GM12878 (cell line): ENCODE measurements at regions not wholly inside any gene's neighbourhood (a gene's known extent, or its start where the extent isn't known, plus 50 kb on each side); places are given as distances from the start of the nearest gene placed in this dataset.

ENCODE experiments used
- ATAC-seq: fragments of 200-7000 bp; cut with Tn5 transposase; 3 replicates; pipeline ENCODE4 v1.9.1; 2020; ENCODE audit warnings: mild to moderate bottlenecking, moderate library complexity
- BruUV-seq: library from RNA; stranded (reverse); fragments of 400-500 nt; replicated peaks from 2 replicates; lab custom pipeline; 2021; lab: Mats Ljungman, UMichigan
- CTCF ChIA-PET: fragments of 300-600 bp; sonication (Branson Sonifier 250); formaldehyde crosslinking; extraction: SDS; loops from one replicate; lab custom pipeline; 2021; ENCODE audit warnings: inconsistent platforms; lab: Yijun Ruan, JAX
- POLR2A ChIA-PET: fragments of 350-600 bp; formaldehyde crosslinking; extraction: SDS; loops from one replicate; lab custom pipeline; 2021; ENCODE audit warnings: inconsistent platforms; lab: Charles Lee
- RAD21 ChIA-PET: fragments of 300-600 bp; sonication (Branson Sonifier 250); formaldehyde crosslinking; loops from one replicate; lab custom pipeline; 2023; ENCODE audit warnings: antibody characterized with exemption; ENCODE audit not compliant: unreplicated experiment; lab: Charles Lee
- SMC1A ChIA-PET: fragments of 300-600 bp; sonication (Branson Sonifier 250); formaldehyde crosslinking; loops from one replicate; lab custom pipeline; 2023; ENCODE audit not compliant: unreplicated experiment, uncharacterized antibody; lab: Charles Lee
- DNase-seq: peaks from one replicate; pipeline ENCODE4 v3.0.0-alpha.2; 2011; ENCODE audit warnings: low read depth, low spot score
- FAIRE-seq: peaks from 3 replicates; lab custom pipeline; 2011; peaks lifted over from hg19 to GRCh38; lab: Jason Lieb, UNC
- H2AFZ ChIP-seq: 2 replicates; pipeline ENCODE4 v1.6.0; 2011; ENCODE audit warnings: low read depth, low read length, control low read depth; ENCODE audit not compliant: control insufficient read depth
- H3K27ac ChIP-seq: 2 replicates; pipeline ENCODE4 v1.5.1; 2011; ENCODE audit warnings: control low read depth; ENCODE audit not compliant: control insufficient read depth, insufficient read depth
- H3K27me3 ChIP-seq, 2 experiments: replicated peaks in 1 of 2; 2 replicates each; pipeline versions ENCODE4 v1.6.0 to v1.6.1; 2011; ENCODE audit warnings: low read length in 1 of 2; ENCODE audit not compliant: control insufficient read depth in 2 of 2, insufficient read depth in 2 of 2
- H3K36me3 ChIP-seq, 2 experiments: 2 replicates each; pipeline ENCODE4 v1.5.1; 2011; ENCODE audit warnings: low read length in 1 of 2; ENCODE audit not compliant: control insufficient read depth in 2 of 2, insufficient read depth in 2 of 2
- H3K4me1 ChIP-seq: 2 replicates; pipeline ENCODE4 v1.6.1; 2011; ENCODE audit warnings: mild to moderate bottlenecking, low read length, moderate library complexity, mixed read lengths; ENCODE audit not compliant: control insufficient read depth, insufficient read depth
- H3K4me2 ChIP-seq: 2 replicates; pipeline ENCODE4 v1.6.0; 2011; ENCODE audit warnings: control low read depth; ENCODE audit not compliant: control insufficient read depth, insufficient read depth
- H3K4me3 ChIP-seq: fragments of 200-600 bp; sonication (generic); 2 replicates; pipeline ENCODE4 v1.5.1; 2016
- H3K79me2 ChIP-seq: 2 replicates; pipeline ENCODE4 v1.6.0; 2011; ENCODE audit warnings: low read length; ENCODE audit not compliant: control insufficient read depth, insufficient read depth
- H3K9ac ChIP-seq: 2 replicates; pipeline ENCODE4 v1.8.0; 2011; ENCODE audit warnings: low read length, control low read depth, mixed read lengths; ENCODE audit not compliant: control insufficient read depth, insufficient read depth
- H3K9me3 ChIP-seq: replicated peaks from 3 replicates; pipeline ENCODE4 v1.5.1; 2011; ENCODE audit warnings: mild to moderate bottlenecking, low read length; ENCODE audit not compliant: control insufficient read depth, insufficient read depth
- H4K20me1 ChIP-seq: 2 replicates; pipeline ENCODE4 v1.6.0; 2011; ENCODE audit not compliant: control insufficient read depth, insufficient read depth
- FOS ChIP-seq: IDR thresholded peaks from 3 replicates; pipeline ENCODE4 v1.6.1; 2011; ENCODE audit warnings: borderline replicate concordance; ENCODE audit not compliant: insufficient read length; ENCODE audit errors: extremely low read depth
- HDAC6 ChIP-seq: fragments of 200-600 bp; sonication (generic); IDR thresholded peaks from one replicate; pipeline ENCODE4 v1.8.0; 2017; ENCODE audit warnings: antibody characterized with exemption; ENCODE audit not compliant: unreplicated experiment
- HDGF ChIP-seq: fragments of 450-650 bp; IDR thresholded peaks from 2 replicates; pipeline ENCODE4 v1.6.1; 2016; ENCODE audit warnings: antibody characterized with exemption
- IRF3 ChIP-seq: fragments of 450-650 bp; IDR thresholded peaks from 2 replicates; pipeline ENCODE4 v1.6.1; 2014; ENCODE audit warnings: mild to moderate bottlenecking
- MYC ChIP-seq: IDR thresholded peaks from 2 replicates; pipeline ENCODE4 v1.6.1; 2011; ENCODE audit warnings: mild to moderate bottlenecking, low read length, moderate library complexity, inconsistent platforms; ENCODE audit not compliant: insufficient read depth, insufficient replicate concordance, insufficient read length, severe bottlenecking
- NR2F1 ChIP-seq: fragments of 450-650 bp; conservative IDR thresholded peaks from 2 replicates; pipeline ENCODE4 v1.6.1; 2017; ENCODE audit warnings: mild to moderate bottlenecking
- PBX3 ChIP-seq: IDR thresholded peaks from 2 replicates; pipeline ENCODE4 v1.6.1; 2011; ENCODE audit warnings: mild to moderate bottlenecking, low read depth, low read length, moderate library complexity; ENCODE audit not compliant: insufficient replicate concordance
- POLR2AphosphoS2 ChIP-seq: IDR thresholded peaks from 2 replicates; pipeline ENCODE4 v1.6.1; 2011; ENCODE audit warnings: low read depth, mild to moderate bottlenecking, low read length, improper control_type of control experiment, moderate library complexity
- RCOR1 ChIP-seq: conservative IDR thresholded peaks from 2 replicates; pipeline ENCODE4 v1.6.1; 2012; ENCODE audit warnings: low read depth, low read length, improper control_type of control experiment
- RELA ChIP-seq: fragments of 450-650 bp; IDR thresholded peaks from 2 replicates; pipeline ENCODE4 v1.8.0; 2014; ENCODE audit warnings: borderline replicate concordance; ENCODE audit not compliant: partially characterized antibody
- RUNX3 ChIP-seq: IDR thresholded peaks from 2 replicates; pipeline ENCODE4 v1.6.1; 2012; ENCODE audit warnings: low read length, inconsistent platforms
- SKIL ChIP-seq: fragments of 450-650 bp; IDR thresholded peaks from 2 replicates; pipeline ENCODE4 v1.6.1; 2017; ENCODE audit warnings: mild to moderate bottlenecking, low read depth, inconsistent platforms; ENCODE audit not compliant: poor library complexity, severe bottlenecking
- SREBF1 ChIP-seq: IDR thresholded peaks from 2 replicates; pipeline ENCODE4 v1.6.1; 2012; ENCODE audit warnings: mild to moderate bottlenecking, low read length
- SUZ12 ChIP-seq: fragments of 200-600 bp; sonication (generic); IDR thresholded peaks from one replicate; pipeline ENCODE4 v1.6.1; 2018; ENCODE audit warnings: antibody characterized with exemption, mild to moderate bottlenecking; ENCODE audit not compliant: unreplicated experiment
- TAF1 ChIP-seq: IDR thresholded peaks from 2 replicates; pipeline ENCODE4 v1.6.1; 2011; ENCODE audit warnings: mild to moderate bottlenecking, low read depth, low read length, borderline replicate concordance
- ZNF217 ChIP-seq: fragments of 450-650 bp; IDR thresholded peaks from 2 replicates; pipeline ENCODE4 v1.6.1; 2017; ENCODE audit warnings: antibody characterized with exemption, mild to moderate bottlenecking
- ZSCAN29 ChIP-seq: fragments of 450-650 bp; IDR thresholded peaks from 2 replicates; pipeline ENCODE4 v1.6.1; 2017; ENCODE audit warnings: mild to moderate bottlenecking, moderate library complexity
- WGBS: methylation state at CpG from one replicate; pipeline ENCODE4 v1.1.6; 2016; ENCODE audit warnings: low lambda C conversion rate; ENCODE audit not compliant: insufficient replicate concordance, insufficient coverage; ENCODE audit errors: missing lambda C conversion rate; 5-methylcytosine and 5-hydroxymethylcytosine counted together
- in situ Hi-C: fragments of 300-500 bp; cut with MboI; formaldehyde crosslinking; loops from 9 replicates; pipeline ENCODE4 v1.14.3; 2018; ENCODE audit warnings: mixed read lengths
- intact Hi-C: fragments of 100-400 bp; cut with micrococcal nuclease; formaldehyde crosslinking; loops from one replicate; pipeline ENCODE4 v1.14.2; 2022; ENCODE audit not compliant: unreplicated experiment

- Histone ChIP-seq H3K36me3 (no peaks in the 10 kb centered on the region), H3K9me3 (no peaks in the 10 kb centered on the region), H4K20me1 (no peaks in the 10 kb centered on the region), H3K4me1 (no peaks in the 10 kb centered on the region), H3K27me3 (no peaks in the 10 kb centered on the region), H3K4me3 (no peak overlapping the region), H3K4me2 (no peak overlapping the region), H3K79me2 (no peaks in the 10 kb centered on the region), H2AFZ (no peak overlapping the region), H3K27ac (no peak overlapping the region), H3K9ac (no peak overlapping the region)
- TF ChIP-seq TAF1 (no peak), PBX3 (no peak), NR2F1 (no peak), IRF3 (no peak), SUZ12 (no peak), RCOR1 (no peak), SKIL (no peak), MYC (no peak), POLR2AphosphoS2 (no peak), ZSCAN29 (no peak), ZNF217 (no peak), FOS (no peak), HDAC6 (no peak), SREBF1 (no peak), RELA (no peak), HDGF (no peak), RUNX3 (no peak)
- BruUV-seq: no TSS peak
- in situ Hi-C loops: loop anchor here (10.0 kb wide), 2 partner anchors 987 to 1287 kb away; no protein-coding TSS in a partner anchor
- FAIRE-seq (no peak), DNase-seq (no peak), ATAC-seq (no peak)
- POLR2A ChIA-PET: no interaction called here
- RAD21 ChIA-PET: no interaction called here
- CTCF ChIA-PET: interaction anchor here (1.7 to 2.6 kb wide), 2 partner anchors 10 to 18 kb away, joined by 5 to 20 read pairs; no protein-coding TSS in a partner anchor
- intact Hi-C loops: loop anchor here (10.0 kb wide), 1 partner anchor 1467 kb away; no protein-coding TSS in a partner anchor
- SMC1A ChIA-PET: no interaction called here
- 20% methylated on average over 2 of the region's 2 CpGs for WGBS
Measured at GRCh38 chr18:43581936-43582519, 304.7 kb upstream of the SYT4 start.
